ENCODE measurements at regions not wholly inside any gene's neighbourhood (a gene's known extent, or its start where the extent isn't known, plus 50 kb on each side); places are given as distances from the start of the nearest gene placed in this dataset.

DNA sequence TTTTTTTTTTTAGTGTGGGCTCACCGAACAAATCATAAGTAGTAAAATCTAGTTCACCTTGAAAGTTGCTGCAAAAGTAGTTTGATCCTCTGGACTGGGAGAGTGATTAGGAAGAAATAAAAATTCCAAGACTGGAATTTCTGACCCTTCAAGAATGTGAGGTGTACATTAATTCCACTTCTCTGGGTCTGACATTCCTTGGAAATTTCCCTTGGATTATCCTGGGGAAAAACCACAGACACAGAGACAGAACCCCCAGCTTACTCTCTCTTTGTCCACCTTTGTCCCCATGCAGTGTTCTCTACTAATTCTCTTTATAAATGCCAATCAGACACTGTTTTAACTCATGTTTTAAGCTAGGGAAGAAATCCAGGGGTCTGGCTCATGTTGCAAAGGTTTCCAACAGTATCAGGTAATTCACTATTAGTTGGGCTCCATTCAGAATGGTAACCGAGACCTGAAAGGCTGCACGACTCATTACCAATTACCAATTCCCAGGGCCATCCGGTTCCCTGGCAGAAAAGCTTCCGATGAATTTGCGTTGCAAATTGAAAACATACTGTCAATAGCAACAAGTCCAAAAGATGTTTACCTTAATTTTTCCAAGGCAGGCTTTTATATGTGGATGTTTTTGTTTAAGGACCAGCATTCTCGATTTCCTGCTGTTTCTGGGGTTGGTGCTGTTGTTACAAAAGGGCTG is 86.3 kb downstream of the BAMBI start:
- Histone ChIP-seq H3K79me2 (ENCODE audit: insufficient read depth, low read length) (no peaks in the 10 kb centered on the region), H3K4me3 (ENCODE audit: low read length, poor library complexity, severe bottlenecking) (no peak overlapping the region), H3K9ac (ENCODE audit: low read depth, low read length, poor library complexity, severe bottlenecking) (no peak overlapping the region), H3K9me2 (replicated peaks; ENCODE audit: low read depth, low read length) (no peaks in the 10 kb centered on the region), H3K27me3 (ENCODE audit: insufficient read depth, low read length, poor library complexity, severe bottlenecking) (no peaks in the 10 kb centered on the region), H3K36me3 (ENCODE audit: insufficient read depth, low read length) (no peaks in the 10 kb centered on the region), H3K4me2 (ENCODE audit: low read depth, low read length, poor library complexity, severe bottlenecking) (no peak overlapping the region), H2AFZ (ENCODE audit: low read length) (no peak overlapping the region), H4K20me1 (ENCODE audit: insufficient read depth, low read length, poor library complexity, severe bottlenecking) (no peaks in the 10 kb centered on the region), H3K4me1 (ENCODE audit: insufficient read depth, low read length, poor library complexity, severe bottlenecking) (no peaks in the 10 kb centered on the region), H3K9me3 (ENCODE audit: insufficient read depth, low read depth, low read length) (no peaks in the 10 kb centered on the region), H3F3A (ENCODE audit: low read depth) (no peaks in the 10 kb centered on the region)
- no peak for TF ChIP-seq EZH2phosphoT487 (IDR thresholded peaks at IDR 0.05; ENCODE audit: borderline replicate concordance)
- TF ChIP-seq, protein P1, sequence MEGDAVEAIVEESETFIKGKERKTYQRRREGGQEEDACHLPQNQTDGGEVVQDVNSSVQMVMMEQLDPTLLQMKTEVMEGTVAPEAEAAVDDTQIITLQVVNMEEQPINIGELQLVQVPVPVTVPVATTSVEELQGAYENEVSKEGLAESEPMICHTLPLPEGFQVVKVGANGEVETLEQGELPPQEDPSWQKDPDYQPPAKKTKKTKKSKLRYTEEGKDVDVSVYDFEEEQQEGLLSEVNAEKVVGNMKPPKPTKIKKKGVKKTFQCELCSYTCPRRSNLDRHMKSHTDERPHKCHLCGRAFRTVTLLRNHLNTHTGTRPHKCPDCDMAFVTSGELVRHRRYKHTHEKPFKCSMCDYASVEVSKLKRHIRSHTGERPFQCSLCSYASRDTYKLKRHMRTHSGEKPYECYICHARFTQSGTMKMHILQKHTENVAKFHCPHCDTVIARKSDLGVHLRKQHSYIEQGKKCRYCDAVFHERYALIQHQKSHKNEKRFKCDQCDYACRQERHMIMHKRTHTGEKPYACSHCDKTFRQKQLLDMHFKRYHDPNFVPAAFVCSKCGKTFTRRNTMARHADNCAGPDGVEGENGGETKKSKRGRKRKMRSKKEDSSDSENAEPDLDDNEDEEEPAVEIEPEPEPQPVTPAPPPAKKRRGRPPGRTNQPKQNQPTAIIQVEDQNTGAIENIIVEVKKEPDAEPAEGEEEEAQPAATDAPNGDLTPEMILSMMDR (conservative IDR thresholded peaks at IDR 0.05; ENCODE audit: low read length): no peak

DNA sequence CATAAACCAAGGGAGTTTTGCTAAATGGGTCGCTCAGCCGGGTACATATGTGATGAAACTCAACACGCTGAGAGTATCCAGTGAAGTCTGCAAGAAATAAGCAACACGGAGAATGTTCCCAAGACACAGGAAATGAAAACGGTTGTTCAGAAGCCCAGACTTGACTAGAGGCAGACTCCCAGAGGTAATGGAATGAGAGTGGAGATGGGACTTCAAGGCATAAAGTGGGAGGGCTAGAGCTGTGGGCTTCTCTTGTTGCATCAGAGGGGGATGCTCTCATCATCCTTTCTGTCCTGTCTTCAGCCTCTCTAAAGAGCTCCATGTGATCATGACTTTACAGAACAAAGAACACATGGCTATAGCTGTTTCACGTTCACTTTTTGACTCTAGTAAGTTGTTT is 88.3 kb downstream of the BAMBI start:
- H3K9ac ChIP-seq (ENCODE audit: low read depth, low read length, poor library complexity, severe bottlenecking): no peak overlapping the region
- no peaks in the 10 kb centered on the region for H4K20me1 ChIP-seq (ENCODE audit: insufficient read depth, low read length, poor library complexity, severe bottlenecking)
- no peaks in the 10 kb centered on the region for H3K79me2 ChIP-seq (ENCODE audit: insufficient read depth, low read length)
- TF ChIP-seq EZH2phosphoT487 (IDR thresholded peaks at IDR 0.05; ENCODE audit: borderline replicate concordance): no peak
- TF ChIP-seq, protein P1 (conservative IDR thresholded peaks at IDR 0.05; ENCODE audit: low read length): no peak
- no peak overlapping the region for H3K4me3 ChIP-seq (ENCODE audit: low read length, poor library complexity, severe bottlenecking)
- no peak overlapping the region for H2AFZ ChIP-seq (ENCODE audit: low read length)
- H3K4me2 ChIP-seq (ENCODE audit: low read depth, low read length, poor library complexity, severe bottlenecking): no peak overlapping the region
- H3K9me2 ChIP-seq (replicated peaks; ENCODE audit: low read depth, low read length): no peaks in the 10 kb centered on the region
- no peaks in the 10 kb centered on the region for H3K4me1 ChIP-seq (ENCODE audit: insufficient read depth, low read length, poor library complexity, severe bottlenecking)
- H3K36me3 ChIP-seq (ENCODE audit: insufficient read depth, low read length): no peaks in the 10 kb centered on the region
- no peaks in the 10 kb centered on the region for H3K27me3 ChIP-seq (ENCODE audit: insufficient read depth, low read length, poor library complexity, severe bottlenecking)
- no peaks in the 10 kb centered on the region for H3K9me3 ChIP-seq (ENCODE audit: insufficient read depth, low read depth, low read length)
- no peaks in the 10 kb centered on the region for H3F3A ChIP-seq (ENCODE audit: low read depth)

- H2AFZ ChIP-seq (ENCODE audit: low read length): no peak overlapping the region
- no peaks in the 10 kb centered on the region for H3K27me3 ChIP-seq (ENCODE audit: insufficient read depth, low read length, poor library complexity, severe bottlenecking)
- no peaks in the 10 kb centered on the region for H4K20me1 ChIP-seq (ENCODE audit: insufficient read depth, low read length, poor library complexity, severe bottlenecking)
- H3K9me2 ChIP-seq (replicated peaks; ENCODE audit: low read depth, low read length): no peaks in the 10 kb centered on the region
- H3K36me3 ChIP-seq (ENCODE audit: insufficient read depth, low read length): no peaks in the 10 kb centered on the region
- H3K79me2 ChIP-seq (ENCODE audit: insufficient read depth, low read length): no peaks in the 10 kb centered on the region
- no peaks in the 10 kb centered on the region for H3K4me1 ChIP-seq (ENCODE audit: insufficient read depth, low read length, poor library complexity, severe bottlenecking)
- no peaks in the 10 kb centered on the region for H3F3A ChIP-seq (ENCODE audit: low read depth)
- H3K9me3 ChIP-seq (ENCODE audit: insufficient read depth, low read depth, low read length): no peaks in the 10 kb centered on the region
- H3K4me3 ChIP-seq (ENCODE audit: low read length, poor library complexity, severe bottlenecking): no peak overlapping the region
- no peak for TF ChIP-seq EZH2phosphoT487 (IDR thresholded peaks at IDR 0.05; ENCODE audit: borderline replicate concordance)
- TF ChIP-seq, protein P1 (conservative IDR thresholded peaks at IDR 0.05; ENCODE audit: low read length): no peak
- H3K9ac ChIP-seq (ENCODE audit: low read depth, low read length, poor library complexity, severe bottlenecking): no peak overlapping the region
- H3K4me2 ChIP-seq (ENCODE audit: low read depth, low read length, poor library complexity, severe bottlenecking): no peak overlapping the region
These were observed 90.9 kb downstream of the BAMBI start for GRCh38 chr10:28768227-28768626.

Measured in Loucy (cell line).